ENCODE measurements at regions not wholly inside any gene's neighbourhood (a gene's known extent, or its start where the extent isn't known, plus 50 kb on each side); places are given as distances from the start of the nearest gene placed in this dataset.

DNA sequence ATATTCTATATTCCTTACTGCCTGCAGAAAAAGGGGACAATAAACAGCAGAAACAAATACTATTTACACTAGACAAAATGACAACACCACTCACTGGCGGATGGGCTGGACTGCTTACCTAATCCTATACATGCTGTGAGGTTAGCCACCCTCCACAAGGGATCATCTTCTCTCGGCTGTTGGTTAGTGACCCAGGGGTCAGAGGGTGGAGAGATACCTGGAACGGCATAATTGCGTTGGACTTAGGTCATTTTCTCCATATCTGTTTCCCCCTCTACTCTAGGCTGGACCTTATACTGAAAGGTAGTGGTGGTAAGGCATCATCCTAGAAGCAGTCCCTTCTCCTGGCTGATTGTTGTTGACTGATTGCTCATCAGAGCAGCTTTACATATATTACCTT is 286.8 kb upstream of the UGT8 start:
- Histone ChIP-seq H3K36me3 (no peaks in the 10 kb centered on the region), H3K4me3 (no peak overlapping the region), H3K9me3 (peaks cover 0 to 5% (median 0%) of the 10 kb centered on the region in 3 donors), H3K4me1 (peaks cover 0 to 9% (median 0%) of the 10 kb centered on the region in 4 donors), H3K27ac (no peak overlapping the region), H3K27me3 (no peaks in the 10 kb centered on the region)
- intact Hi-C loops (cut with DNase I; ENCODE audit: low total_unique reads), result no loop called here
- TF ChIP-seq, protein P1, sequence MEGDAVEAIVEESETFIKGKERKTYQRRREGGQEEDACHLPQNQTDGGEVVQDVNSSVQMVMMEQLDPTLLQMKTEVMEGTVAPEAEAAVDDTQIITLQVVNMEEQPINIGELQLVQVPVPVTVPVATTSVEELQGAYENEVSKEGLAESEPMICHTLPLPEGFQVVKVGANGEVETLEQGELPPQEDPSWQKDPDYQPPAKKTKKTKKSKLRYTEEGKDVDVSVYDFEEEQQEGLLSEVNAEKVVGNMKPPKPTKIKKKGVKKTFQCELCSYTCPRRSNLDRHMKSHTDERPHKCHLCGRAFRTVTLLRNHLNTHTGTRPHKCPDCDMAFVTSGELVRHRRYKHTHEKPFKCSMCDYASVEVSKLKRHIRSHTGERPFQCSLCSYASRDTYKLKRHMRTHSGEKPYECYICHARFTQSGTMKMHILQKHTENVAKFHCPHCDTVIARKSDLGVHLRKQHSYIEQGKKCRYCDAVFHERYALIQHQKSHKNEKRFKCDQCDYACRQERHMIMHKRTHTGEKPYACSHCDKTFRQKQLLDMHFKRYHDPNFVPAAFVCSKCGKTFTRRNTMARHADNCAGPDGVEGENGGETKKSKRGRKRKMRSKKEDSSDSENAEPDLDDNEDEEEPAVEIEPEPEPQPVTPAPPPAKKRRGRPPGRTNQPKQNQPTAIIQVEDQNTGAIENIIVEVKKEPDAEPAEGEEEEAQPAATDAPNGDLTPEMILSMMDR (IDR thresholded peaks at IDR 0.05), result no peak
- DNase-seq, result no peak

DNA sequence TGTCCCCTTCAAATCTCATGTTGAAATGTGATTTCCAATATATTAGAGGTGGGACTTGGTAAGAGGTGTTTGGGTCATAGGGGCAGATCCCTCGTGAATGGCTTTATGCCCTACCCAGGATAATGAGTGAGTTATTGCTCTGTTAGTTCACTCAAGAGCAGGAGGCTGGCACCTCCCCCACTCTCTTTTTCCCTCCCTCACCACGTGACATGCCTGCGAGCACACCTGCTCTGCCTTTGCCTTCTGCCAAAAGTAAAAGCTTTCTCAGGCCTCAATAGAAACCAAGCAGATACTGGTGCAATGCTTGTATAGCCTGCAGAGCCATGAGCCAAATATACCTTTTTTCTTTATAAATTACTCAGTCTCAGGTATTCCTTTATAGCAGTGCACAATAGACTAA is 286.3 kb upstream of the UGT8 start:
- DNase-seq, result no peak
- H3K27ac ChIP-seq, result no peak overlapping the region
- no peaks in the 10 kb centered on the region for H3K27me3 ChIP-seq
- no peaks in the 10 kb centered on the region for H3K36me3 ChIP-seq
- no peak overlapping the region for H3K4me3 ChIP-seq
- peaks cover 0 to 9% (median 0%) of the 10 kb centered on the region in 4 donors for H3K4me1 ChIP-seq
- intact Hi-C loops (cut with DNase I; ENCODE audit: low total_unique reads), result no loop called here
- TF ChIP-seq, protein P1 (IDR thresholded peaks at IDR 0.05), result no peak
- peaks cover 0 to 5% (median 0%) of the 10 kb centered on the region in 3 donors for H3K9me3 ChIP-seq

DNA sequence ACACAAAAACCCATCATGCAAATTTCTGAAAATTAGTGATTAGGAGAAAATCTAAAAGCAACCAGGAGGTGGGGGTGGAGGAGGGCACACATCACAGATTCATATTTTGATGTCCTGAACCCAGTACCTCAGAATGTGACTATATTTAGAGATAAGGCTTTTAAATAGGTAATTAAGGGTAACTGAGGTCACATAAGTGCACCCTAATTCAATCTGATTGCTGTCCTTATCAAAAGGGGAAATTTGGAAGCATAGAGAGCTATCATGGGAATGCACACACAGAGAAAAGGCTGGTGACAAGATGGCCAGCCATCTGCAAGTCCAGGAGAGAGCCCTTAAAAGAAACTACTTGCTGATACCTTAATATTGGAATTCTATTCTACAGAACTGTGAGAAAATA is 281.8 kb upstream of the UGT8 start:
- no peaks in the 10 kb centered on the region for H3K27me3 ChIP-seq
- H3K4me1 ChIP-seq, result peaks cover 0 to 23% (median 3%) of the 10 kb centered on the region in 4 donors
- no peak for DNase-seq
- peaks cover 0 to 5% (median 0%) of the 10 kb centered on the region in 3 donors for H3K9me3 ChIP-seq
- H3K27ac ChIP-seq, result no peak overlapping the region
- H3K36me3 ChIP-seq, result no peaks in the 10 kb centered on the region
- intact Hi-C loops (cut with DNase I; ENCODE audit: low total_unique reads), result no loop called here
- H3K4me3 ChIP-seq, result no peak overlapping the region
- TF ChIP-seq, protein P1 (IDR thresholded peaks at IDR 0.05), result no peak

DNA sequence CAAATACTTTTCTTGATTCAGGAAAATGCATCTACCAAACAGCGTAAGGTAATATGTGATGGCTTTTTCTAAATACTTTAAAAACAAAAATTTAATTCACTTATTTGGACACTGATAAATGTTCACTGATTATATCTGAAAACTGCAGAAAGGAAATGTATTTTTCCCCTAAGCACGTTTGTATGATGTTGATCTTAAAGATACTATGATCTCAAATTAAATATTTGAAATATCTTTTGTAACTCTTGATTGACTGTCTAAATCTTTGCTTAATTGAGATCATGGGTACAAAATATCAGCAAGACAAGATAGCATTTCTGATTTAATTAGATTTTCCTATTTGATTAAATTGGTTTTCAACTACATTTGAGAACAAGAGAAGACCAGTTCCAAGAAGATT is 281.0 kb upstream of the UGT8 start:
- Histone ChIP-seq H3K4me3 (no peak overlapping the region), H3K27me3 (no peaks in the 10 kb centered on the region), H3K9me3 (peaks cover 0 to 5% (median 0%) of the 10 kb centered on the region in 3 donors), H3K36me3 (no peaks in the 10 kb centered on the region), H3K27ac (no peak overlapping the region), H3K4me1 (peaks cover 0 to 26% (median 3%) of the 10 kb centered on the region in 4 donors)
- TF ChIP-seq, protein P1 (IDR thresholded peaks at IDR 0.05), result no peak
- no peak for DNase-seq
- intact Hi-C loops (cut with DNase I; ENCODE audit: low total_unique reads), result no loop called here

DNA sequence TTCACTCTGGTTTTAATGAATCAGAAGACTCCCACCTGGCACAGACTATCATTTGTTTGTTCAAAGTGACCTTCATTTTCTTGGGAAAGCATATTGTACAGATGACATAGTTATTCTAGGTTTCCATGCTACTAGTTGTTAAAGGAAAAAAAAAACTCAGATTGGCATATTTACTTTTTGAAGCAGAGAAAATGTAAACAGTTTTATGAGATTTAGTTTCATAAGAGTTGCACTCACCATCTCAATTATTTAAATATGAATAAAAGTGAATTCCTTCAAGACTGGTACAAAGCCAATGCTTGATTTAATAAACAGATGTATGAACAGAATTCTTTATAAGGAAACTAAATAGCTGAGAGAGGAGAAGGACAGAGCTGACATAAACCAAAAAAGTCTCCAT is 280.3 kb upstream of the UGT8 start:
- TF ChIP-seq, protein P1 (IDR thresholded peaks at IDR 0.05), result no peak
- peaks cover 0 to 5% (median 0%) of the 10 kb centered on the region in 3 donors for H3K9me3 ChIP-seq
- intact Hi-C loops (cut with DNase I; ENCODE audit: low total_unique reads), result no loop called here
- H3K27me3 ChIP-seq, result no peaks in the 10 kb centered on the region
- H3K4me1 ChIP-seq, result peaks cover 0 to 26% (median 3%) of the 10 kb centered on the region in 4 donors
- H3K4me3 ChIP-seq, result no peak overlapping the region
- no peak for DNase-seq
- H3K27ac ChIP-seq, result no peak overlapping the region
- no peaks in the 10 kb centered on the region for H3K36me3 ChIP-seq

DNA sequence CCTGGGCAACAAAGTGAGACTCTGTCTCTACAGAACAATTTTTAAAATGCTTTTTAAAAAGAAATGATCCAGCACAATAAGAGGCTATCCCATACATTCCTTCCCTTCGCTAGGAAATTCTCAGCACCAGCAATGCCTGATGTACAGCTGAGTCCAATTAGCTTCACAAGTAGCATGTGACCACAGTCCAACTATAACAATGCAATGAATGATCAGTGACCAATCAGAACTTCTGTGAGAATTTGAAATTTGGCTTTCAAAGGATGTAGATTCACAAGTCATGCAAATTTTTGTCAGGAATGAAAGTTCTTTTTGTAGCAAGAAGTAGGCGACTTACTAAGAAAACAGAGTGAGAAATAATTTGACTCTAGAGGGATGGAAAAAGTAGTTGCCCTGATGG is 278.5 kb upstream of the UGT8 start:
- H3K27ac ChIP-seq, result no peak overlapping the region
- H3K4me3 ChIP-seq, result no peak overlapping the region
- no peaks in the 10 kb centered on the region for H3K9me3 ChIP-seq
- intact Hi-C loops (cut with DNase I; ENCODE audit: low total_unique reads), result no loop called here
- no peak for DNase-seq
- H3K36me3 ChIP-seq, result no peaks in the 10 kb centered on the region
- H3K4me1 ChIP-seq, result peaks cover 0 to 26% (median 3%) of the 10 kb centered on the region in 4 donors
- no peaks in the 10 kb centered on the region for H3K27me3 ChIP-seq
- TF ChIP-seq, protein P1 (IDR thresholded peaks at IDR 0.05), result no peak

Measured in tibial artery (tissue), 4 donors.